ENCODE measurements at regions not wholly inside any gene's neighbourhood (a gene's known extent, or its start where the extent isn't known, plus 50 kb on each side); places are given as distances from the start of the nearest gene placed in this dataset.

- no peak for DNase-seq (ENCODE audit: low read depth)
- H3K4me3 ChIP-seq (ENCODE audit: low read depth, low read length) = no peak overlapping the region
- TF ChIP-seq, protein P1, sequence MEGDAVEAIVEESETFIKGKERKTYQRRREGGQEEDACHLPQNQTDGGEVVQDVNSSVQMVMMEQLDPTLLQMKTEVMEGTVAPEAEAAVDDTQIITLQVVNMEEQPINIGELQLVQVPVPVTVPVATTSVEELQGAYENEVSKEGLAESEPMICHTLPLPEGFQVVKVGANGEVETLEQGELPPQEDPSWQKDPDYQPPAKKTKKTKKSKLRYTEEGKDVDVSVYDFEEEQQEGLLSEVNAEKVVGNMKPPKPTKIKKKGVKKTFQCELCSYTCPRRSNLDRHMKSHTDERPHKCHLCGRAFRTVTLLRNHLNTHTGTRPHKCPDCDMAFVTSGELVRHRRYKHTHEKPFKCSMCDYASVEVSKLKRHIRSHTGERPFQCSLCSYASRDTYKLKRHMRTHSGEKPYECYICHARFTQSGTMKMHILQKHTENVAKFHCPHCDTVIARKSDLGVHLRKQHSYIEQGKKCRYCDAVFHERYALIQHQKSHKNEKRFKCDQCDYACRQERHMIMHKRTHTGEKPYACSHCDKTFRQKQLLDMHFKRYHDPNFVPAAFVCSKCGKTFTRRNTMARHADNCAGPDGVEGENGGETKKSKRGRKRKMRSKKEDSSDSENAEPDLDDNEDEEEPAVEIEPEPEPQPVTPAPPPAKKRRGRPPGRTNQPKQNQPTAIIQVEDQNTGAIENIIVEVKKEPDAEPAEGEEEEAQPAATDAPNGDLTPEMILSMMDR (IDR thresholded peaks at IDR 0.05; ENCODE audit: insufficient read depth, low read depth, low read length, missing control alignments) = no peak
These were observed 258.8 kb downstream of the AHR start for GRCh38 chr7:17557251-17557671.

- DNase-seq (ENCODE audit: low read depth) = no peak
- no peak overlapping the region for H3K4me3 ChIP-seq (ENCODE audit: low read depth, low read length)
- TF ChIP-seq, protein P1 (IDR thresholded peaks at IDR 0.05; ENCODE audit: insufficient read depth, low read depth, low read length, missing control alignments) = no peak
These were observed 259.7 kb downstream of the AHR start for GRCh38 chr7:17558135-17558534.

DNA sequence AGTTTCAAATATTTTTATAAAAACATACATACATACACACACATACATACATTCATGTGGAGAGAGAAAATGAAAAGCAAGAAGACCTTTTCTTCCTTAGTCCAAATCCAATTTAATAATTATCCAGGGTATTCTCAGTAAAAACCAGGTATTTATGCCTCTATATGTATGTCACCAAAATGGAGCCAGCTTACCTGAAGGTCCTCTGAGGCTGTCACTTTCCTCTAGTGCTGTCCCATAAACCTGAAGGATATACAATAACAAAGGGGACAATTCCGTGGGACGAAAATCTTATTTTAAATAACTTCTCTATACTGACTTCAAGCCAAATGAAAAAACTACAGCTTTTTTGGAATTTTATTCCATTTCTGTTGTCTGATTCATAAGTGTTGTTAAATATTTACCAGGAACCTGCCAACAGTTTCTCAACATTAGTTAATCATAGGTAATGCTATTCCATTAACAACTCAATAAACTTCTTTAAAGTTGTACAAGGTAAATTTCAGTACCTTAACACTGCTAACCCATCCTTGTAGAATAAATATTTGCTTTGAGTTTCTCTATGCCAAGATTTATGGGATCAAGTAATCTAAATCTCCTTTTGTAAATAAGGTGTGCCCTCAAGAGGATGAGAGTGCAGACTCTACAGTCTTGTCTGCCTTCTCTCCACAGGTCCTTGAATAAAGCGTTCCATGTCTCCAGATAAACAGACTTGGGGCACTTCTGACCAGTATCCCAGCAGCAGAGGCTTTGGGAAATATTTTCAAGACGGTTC lies 260.3 kb downstream of the AHR start:
- H3K4me3 ChIP-seq (ENCODE audit: low read depth, low read length) = no peak overlapping the region
- TF ChIP-seq, protein P1 (IDR thresholded peaks at IDR 0.05; ENCODE audit: insufficient read depth, low read depth, low read length, missing control alignments) = no peak
- DNase-seq (ENCODE audit: low read depth) = no peak

DNA sequence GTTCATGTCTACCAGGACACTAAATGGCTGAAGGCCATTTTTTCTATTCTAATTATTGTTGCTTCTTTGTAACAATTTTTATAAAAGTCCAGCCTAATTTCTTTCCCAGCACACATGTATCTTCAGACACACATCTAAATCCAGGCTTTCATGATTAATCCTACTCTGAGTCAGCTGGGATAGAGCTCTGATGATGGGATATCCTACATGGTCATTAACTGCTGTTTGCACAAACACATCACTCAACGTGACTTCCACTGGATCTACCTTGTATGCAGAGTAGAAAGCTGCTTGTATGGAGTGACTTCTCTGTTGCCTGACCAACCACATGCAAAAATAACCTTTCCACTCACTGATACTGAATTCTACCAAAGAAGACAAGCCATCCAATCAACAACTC lies 260.9 kb downstream of the AHR start:
- DNase-seq (ENCODE audit: low read depth) = no peak
- TF ChIP-seq, protein P1 (IDR thresholded peaks at IDR 0.05; ENCODE audit: insufficient read depth, low read depth, low read length, missing control alignments) = no peak
- no peak overlapping the region for H3K4me3 ChIP-seq (ENCODE audit: low read depth, low read length)

DNA sequence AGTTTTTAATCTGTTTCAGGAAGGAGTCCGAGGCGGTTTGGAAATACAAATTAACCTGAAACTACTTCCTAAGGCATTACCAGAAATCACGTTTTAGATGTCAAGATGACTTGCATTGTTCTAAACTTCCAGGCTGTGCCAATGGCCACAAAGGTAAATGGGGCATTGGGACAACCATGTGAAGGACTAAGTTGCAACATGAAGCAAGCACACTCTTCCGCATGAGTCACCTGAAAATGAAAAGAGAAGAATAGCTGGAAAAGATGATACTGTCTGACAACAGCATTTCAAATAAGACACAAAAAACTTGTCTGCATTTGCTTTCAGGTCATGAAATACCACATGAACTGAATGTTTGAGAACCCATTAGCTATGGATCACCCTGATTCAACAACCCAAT lies 262.1 kb downstream of the AHR start:
- DNase-seq (ENCODE audit: low read depth) = no peak

GRCh38 chr7:17560966-17561365 lies 262.5 kb downstream of the AHR start:
- DNase-seq (ENCODE audit: low read depth) = no peak
- TF ChIP-seq, protein P1 (IDR thresholded peaks at IDR 0.05; ENCODE audit: insufficient read depth, low read depth, low read length, missing control alignments) = no peak
- no peak overlapping the region for H3K4me3 ChIP-seq (ENCODE audit: low read depth, low read length)

More for the DNA sequence above, 262.1 kb downstream of the AHR start:
- H3K4me3 ChIP-seq (ENCODE audit: low read depth, low read length) = no peak overlapping the region
- TF ChIP-seq, protein P1 (IDR thresholded peaks at IDR 0.05; ENCODE audit: insufficient read depth, low read depth, low read length, missing control alignments) = no peak

Data from GM12865 (cell line).